NB4 (cell line): ENCODE measurements at regions not wholly inside any gene's neighbourhood (a gene's known extent, or its start where the extent isn't known, plus 50 kb on each side); places are given as distances from the start of the nearest gene placed in this dataset.

Source experiments
- MYC ChIP-seq: IDR thresholded peaks from 2 replicates; pipeline ENCODE4 v1.6.1; 2011; ENCODE audit warnings: low read depth, low read length
- TF ChIP-seq, protein P1 (sequence below): IDR thresholded peaks from one replicate; pipeline ENCODE4 v1.5.1; 2012; ENCODE audit warnings: low read depth, low read length
- TF ChIP-seq, protein P2 (sequence below): IDR thresholded peaks from 2 replicates; pipeline ENCODE4 v1.6.1; 2011; ENCODE audit warnings: low read depth, low read length

DNA sequence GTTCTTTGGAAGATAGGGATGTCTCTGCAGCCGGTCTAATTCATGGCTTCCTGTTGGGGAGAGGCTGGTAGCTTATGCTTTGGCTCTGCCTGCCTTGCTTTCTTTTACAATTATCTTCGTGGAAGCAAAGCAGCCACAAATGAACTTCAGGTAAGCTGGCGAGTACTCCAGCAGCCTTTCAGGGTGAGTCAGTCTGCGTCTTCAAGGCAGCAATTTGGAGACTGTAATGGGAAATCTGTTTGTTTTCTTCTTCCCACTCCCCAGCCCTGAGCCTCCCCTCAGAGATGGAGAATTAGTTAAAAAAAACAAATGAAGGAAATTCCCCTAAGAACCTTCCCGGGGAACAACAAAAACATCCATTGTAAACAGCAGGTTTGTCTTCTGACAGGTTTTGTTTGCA lies 100.1 kb downstream of the PSAT1 start:
- TF ChIP-seq, protein P1, sequence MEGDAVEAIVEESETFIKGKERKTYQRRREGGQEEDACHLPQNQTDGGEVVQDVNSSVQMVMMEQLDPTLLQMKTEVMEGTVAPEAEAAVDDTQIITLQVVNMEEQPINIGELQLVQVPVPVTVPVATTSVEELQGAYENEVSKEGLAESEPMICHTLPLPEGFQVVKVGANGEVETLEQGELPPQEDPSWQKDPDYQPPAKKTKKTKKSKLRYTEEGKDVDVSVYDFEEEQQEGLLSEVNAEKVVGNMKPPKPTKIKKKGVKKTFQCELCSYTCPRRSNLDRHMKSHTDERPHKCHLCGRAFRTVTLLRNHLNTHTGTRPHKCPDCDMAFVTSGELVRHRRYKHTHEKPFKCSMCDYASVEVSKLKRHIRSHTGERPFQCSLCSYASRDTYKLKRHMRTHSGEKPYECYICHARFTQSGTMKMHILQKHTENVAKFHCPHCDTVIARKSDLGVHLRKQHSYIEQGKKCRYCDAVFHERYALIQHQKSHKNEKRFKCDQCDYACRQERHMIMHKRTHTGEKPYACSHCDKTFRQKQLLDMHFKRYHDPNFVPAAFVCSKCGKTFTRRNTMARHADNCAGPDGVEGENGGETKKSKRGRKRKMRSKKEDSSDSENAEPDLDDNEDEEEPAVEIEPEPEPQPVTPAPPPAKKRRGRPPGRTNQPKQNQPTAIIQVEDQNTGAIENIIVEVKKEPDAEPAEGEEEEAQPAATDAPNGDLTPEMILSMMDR: no peak
- TF ChIP-seq MYC: no peak
- TF ChIP-seq, protein P2, sequence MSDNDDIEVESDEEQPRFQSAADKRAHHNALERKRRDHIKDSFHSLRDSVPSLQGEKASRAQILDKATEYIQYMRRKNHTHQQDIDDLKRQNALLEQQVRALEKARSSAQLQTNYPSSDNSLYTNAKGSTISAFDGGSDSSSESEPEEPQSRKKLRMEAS: no peak
